CD1c-positive myeloid dendritic cell (primary cell): ENCODE measurements at regions not wholly inside any gene's neighbourhood (a gene's known extent, or its start where the extent isn't known, plus 50 kb on each side); places are given as distances from the start of the nearest gene placed in this dataset.

Experiments
- DNase-seq: peaks from one replicate; pipeline ENCODE4 v3.0.0-alpha.2; 2016; ENCODE audit errors: extremely low spot score

GRCh38 chr3:68467465-68467864, 464.9 kb downstream of the TAFA4 start:
- DNase-seq = no peak

GRCh38 chr3:68458581-68458980, 473.8 kb downstream of the TAFA4 start:
- no peak for DNase-seq

GRCh38 chr3:68448510-68449383, 483.6 kb downstream of the TAFA4 start:
- DNase-seq = no peak

GRCh38 chr3:68447885-68448284, 484.5 kb downstream of the TAFA4 start:
- DNase-seq = no peak

GRCh38 chr3:68441054-68441453, 491.3 kb downstream of the TAFA4 start:
- DNase-seq = no peak

- no peak for DNase-seq
These were observed 495.5 kb downstream of the TAFA4 start for GRCh38 chr3:68436619-68437401.

GRCh38 chr3:68428495-68428894, 503.9 kb downstream of the TAFA4 start:
- no peak for DNase-seq

GRCh38 chr3:68424796-68425460, 507.4 kb downstream of the TAFA4 start:
- no peak for DNase-seq

- no peak for DNase-seq
These were observed 523.7 kb downstream of the TAFA4 start for GRCh38 chr3:68408626-68409025.

- no peak for DNase-seq
These were observed 528.6 kb downstream of the TAFA4 start for GRCh38 chr3:68403741-68404140.

- no peak for DNase-seq
These were observed 530.0 kb downstream of the TAFA4 start for GRCh38 chr3:68402235-68402918.

- no peak for DNase-seq
These were observed 553.7 kb downstream of the TAFA4 start for GRCh38 chr3:68378631-68379030.

- no peak for DNase-seq
These were observed 558.6 kb downstream of the TAFA4 start for GRCh38 chr3:68373727-68374126.

- no peak for DNase-seq
These were observed 568.6 kb downstream of the TAFA4 start for GRCh38 chr3:68363796-68364195.

GRCh38 chr3:68360492-68360891, 571.9 kb downstream of the TAFA4 start:
- DNase-seq = no peak

- no peak for DNase-seq
These were observed 586.6 kb downstream of the TAFA4 start for GRCh38 chr3:68345781-68346180.

- no peak for DNase-seq
These were observed 589.9 kb downstream of the TAFA4 start for GRCh38 chr3:68342426-68342825.

- no peak for DNase-seq
These were observed 596.3 kb downstream of the TAFA4 start for GRCh38 chr3:68336042-68336441.

- DNase-seq = no peak
These were observed 597.9 kb downstream of the TAFA4 start for GRCh38 chr3:68334367-68334986.

GRCh38 chr3:68328049-68328448, 604.3 kb downstream of the TAFA4 start:
- DNase-seq = no peak

- no peak for DNase-seq
These were observed 616.4 kb downstream of the TAFA4 start for GRCh38 chr3:68315964-68316363.
